PFSK-1 (cell line): ENCODE measurements at regions not wholly inside any gene's neighbourhood (a gene's known extent, or its start where the extent isn't known, plus 50 kb on each side); places are given as distances from the start of the nearest gene placed in this dataset.

Experiments
- FOXP2 ChIP-seq: optimal IDR thresholded peaks from 2 replicates; pipeline ENCODE3; 2011; ENCODE audit warnings: borderline replicate concordance, control low read depth, inconsistent platforms; ENCODE audit not compliant: insufficient read depth; ENCODE audit errors: extremely low read length, extremely low read depth
- POLR2AphosphoS5 ChIP-seq: IDR thresholded peaks from 2 replicates; pipeline ENCODE4 v1.6.1; 2012; ENCODE audit warnings: low read depth, mild to moderate bottlenecking, control low read depth, low read length, moderate library complexity
- REST ChIP-seq, 2 experiments: IDR thresholded peaks; 2 replicates each; pipeline versions ENCODE4 v1.6.1 to v1.8.0; 2011 to 2012; ENCODE audit warnings: low read depth in 2 of 2, low read length in 2 of 2, control low read depth in 1 of 2, inconsistent platforms in 1 of 2, mild to moderate bottlenecking in 1 of 2, moderate library complexity in 1 of 2; ENCODE audit not compliant: insufficient read depth in 1 of 2
- TAF1 ChIP-seq: IDR thresholded peaks from 2 replicates; pipeline ENCODE4 v1.6.1; 2012; ENCODE audit warnings: low read length, control low read depth, borderline replicate concordance; ENCODE audit not compliant: insufficient read depth

DNA sequence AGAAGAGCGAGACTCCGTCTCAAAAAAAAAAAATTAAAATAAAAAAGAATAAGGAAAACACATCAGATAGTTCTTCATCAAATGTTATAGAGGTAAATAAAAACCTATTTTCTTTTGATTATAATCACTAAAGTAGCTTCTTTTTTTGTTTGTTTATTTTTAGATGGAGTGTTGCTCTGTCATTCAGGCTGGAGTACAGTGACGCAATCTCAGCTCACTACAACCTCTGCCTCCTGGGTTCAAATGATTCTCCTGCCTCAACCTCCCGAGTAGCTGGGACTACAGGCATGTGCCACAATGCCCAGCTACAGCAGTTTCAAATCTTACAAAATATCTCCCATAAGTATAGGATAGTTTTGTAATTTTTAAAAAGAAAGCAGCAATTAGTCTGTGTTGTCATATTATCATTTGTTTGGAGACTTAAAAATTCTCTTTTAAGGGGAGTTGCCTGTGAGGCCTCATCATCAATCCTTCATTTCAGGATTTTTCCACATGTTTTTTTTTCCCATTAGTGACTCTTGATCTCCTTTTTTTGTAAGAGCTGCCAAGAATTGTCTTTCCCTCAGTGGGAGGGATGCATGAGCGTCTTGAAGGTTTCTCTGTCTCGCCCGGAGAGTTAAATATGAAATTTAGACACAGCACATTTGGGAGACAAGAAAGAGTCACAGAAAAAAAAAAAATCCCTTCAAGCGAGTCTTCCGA, 275.9 kb downstream of the CDCA7 start:
- TF ChIP-seq POLR2AphosphoS5: no peak
- no peak for TF ChIP-seq REST (IDR thresholded peaks at IDR 0.05; ENCODE audit: insufficient read depth in 1 of 2, low read depth in 2 of 2, low read length in 2 of 2)
- TF ChIP-seq TAF1: no peak
- TF ChIP-seq FOXP2: no peak
